ENCODE measurements at regions not wholly inside any gene's neighbourhood (a gene's known extent, or its start where the extent isn't known, plus 50 kb on each side); places are given as distances from the start of the nearest gene placed in this dataset.

GRCh38 chr4:182968917-182969650 lies 51.9 kb upstream of the DCTD start:
- no peak for DNase-seq (ENCODE audit: low spot score in 2 of 2)
- intact Hi-C loops (cut with DNase I; ENCODE audit: low total_unique reads) = no loop called here
- WGBS, 2 donors = 45 to 60% methylated on average over 11 of the region's 11 CpGs
- H3K4me3 ChIP-seq (ENCODE audit: low read depth, poor library complexity, severe bottlenecking) = no peak overlapping the region
- TF ChIP-seq POLR2A (IDR thresholded peaks at IDR 0.05) (no peak), CTCF (IDR thresholded peaks at IDR 0.05) (no peak)

- intact Hi-C loops (cut with DNase I; ENCODE audit: low total_unique reads) = no loop called here
- no peak for DNase-seq (ENCODE audit: low spot score in 2 of 2)
- no peak overlapping the region for H3K4me3 ChIP-seq (ENCODE audit: low read depth, poor library complexity, severe bottlenecking)
- no peak for TF ChIP-seq CTCF (IDR thresholded peaks at IDR 0.05)
- TF ChIP-seq POLR2A (IDR thresholded peaks at IDR 0.05) = no peak
Observed at GRCh38 chr4:182967403-182967802, 50.2 kb upstream of the DCTD start.

Data from lower leg skin (tissue), 4 donors.